HL-60 (cell line): ENCODE measurements at regions not wholly inside any gene's neighbourhood (a gene's known extent, or its start where the extent isn't known, plus 50 kb on each side); places are given as distances from the start of the nearest gene placed in this dataset.

Experiments
- DNase-seq, 2 experiments: peaks; one replicate each; pipeline ENCODE4 v3.0.0-alpha.2; 2010 to 2020; ENCODE audit warnings: low read depth in 1 of 2, low spot score in 1 of 2
- H3K27ac ChIP-seq: fragments of 250-450 bp; sonication (Bioruptor Pico); replicated peaks from 2 replicates; pipeline ENCODE4 v1.5.1; 2020; ENCODE audit warnings: mild to moderate bottlenecking, moderate library complexity
- H3K27me3 ChIP-seq: fragments of 250-450 bp; sonication (Bioruptor Pico); 2 replicates; pipeline ENCODE4 v1.5.1; 2021; ENCODE audit warnings: mild to moderate bottlenecking, moderate library complexity; ENCODE audit not compliant: insufficient read depth, poor library complexity, severe bottlenecking
- H3K4me3 ChIP-seq: replicated peaks from 2 replicates; pipeline ENCODE4 v1.5.1; 2011; ENCODE audit warnings: mild to moderate bottlenecking, control low read depth, low read length; ENCODE audit not compliant: insufficient read depth
- GABPA ChIP-seq: IDR thresholded peaks from 2 replicates; pipeline ENCODE4 v1.6.1; 2012; ENCODE audit warnings: low read depth
- POLR2AphosphoS5 ChIP-seq: IDR thresholded peaks from 2 replicates; pipeline ENCODE4 v1.6.1; 2012; ENCODE audit warnings: low read depth
- SPI1 ChIP-seq: IDR thresholded peaks from 2 replicates; pipeline ENCODE4 v1.6.1; 2012; ENCODE audit warnings: low read depth, mild to moderate bottlenecking, borderline replicate concordance
- TF ChIP-seq, protein P1 (sequence below): IDR thresholded peaks from 2 replicates; pipeline ENCODE4 v1.6.1; 2012; ENCODE audit warnings: low read depth; ENCODE audit not compliant: insufficient replicate concordance
- TF ChIP-seq, protein P2 (sequence below): IDR thresholded peaks from one replicate; pipeline ENCODE4 v1.5.1; 2011; ENCODE audit warnings: low read length, control low read depth, inconsistent platforms; ENCODE audit not compliant: insufficient read depth

DNA sequence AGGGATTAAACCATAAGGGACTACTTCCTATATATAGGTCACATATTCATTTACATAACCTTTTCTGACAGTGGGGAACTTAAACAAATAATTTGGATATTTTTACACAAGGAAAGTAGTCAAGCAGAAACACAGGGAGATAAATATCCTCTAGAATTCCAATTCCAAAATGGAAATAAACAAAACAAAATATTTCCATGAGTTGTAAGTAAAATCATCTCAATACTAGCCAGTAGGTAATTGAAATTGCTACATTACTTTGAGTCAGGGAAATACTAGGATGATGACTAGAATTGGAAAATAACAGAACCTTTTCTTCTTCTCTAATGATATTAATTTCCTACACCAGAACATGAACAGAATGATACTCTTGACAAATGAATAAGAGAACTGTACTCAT lies 1308.1 kb upstream of the GJE1 start:
- no peak for DNase-seq
- H3K27me3 ChIP-seq = no peaks in the 10 kb centered on the region
- TF ChIP-seq, protein P1, sequence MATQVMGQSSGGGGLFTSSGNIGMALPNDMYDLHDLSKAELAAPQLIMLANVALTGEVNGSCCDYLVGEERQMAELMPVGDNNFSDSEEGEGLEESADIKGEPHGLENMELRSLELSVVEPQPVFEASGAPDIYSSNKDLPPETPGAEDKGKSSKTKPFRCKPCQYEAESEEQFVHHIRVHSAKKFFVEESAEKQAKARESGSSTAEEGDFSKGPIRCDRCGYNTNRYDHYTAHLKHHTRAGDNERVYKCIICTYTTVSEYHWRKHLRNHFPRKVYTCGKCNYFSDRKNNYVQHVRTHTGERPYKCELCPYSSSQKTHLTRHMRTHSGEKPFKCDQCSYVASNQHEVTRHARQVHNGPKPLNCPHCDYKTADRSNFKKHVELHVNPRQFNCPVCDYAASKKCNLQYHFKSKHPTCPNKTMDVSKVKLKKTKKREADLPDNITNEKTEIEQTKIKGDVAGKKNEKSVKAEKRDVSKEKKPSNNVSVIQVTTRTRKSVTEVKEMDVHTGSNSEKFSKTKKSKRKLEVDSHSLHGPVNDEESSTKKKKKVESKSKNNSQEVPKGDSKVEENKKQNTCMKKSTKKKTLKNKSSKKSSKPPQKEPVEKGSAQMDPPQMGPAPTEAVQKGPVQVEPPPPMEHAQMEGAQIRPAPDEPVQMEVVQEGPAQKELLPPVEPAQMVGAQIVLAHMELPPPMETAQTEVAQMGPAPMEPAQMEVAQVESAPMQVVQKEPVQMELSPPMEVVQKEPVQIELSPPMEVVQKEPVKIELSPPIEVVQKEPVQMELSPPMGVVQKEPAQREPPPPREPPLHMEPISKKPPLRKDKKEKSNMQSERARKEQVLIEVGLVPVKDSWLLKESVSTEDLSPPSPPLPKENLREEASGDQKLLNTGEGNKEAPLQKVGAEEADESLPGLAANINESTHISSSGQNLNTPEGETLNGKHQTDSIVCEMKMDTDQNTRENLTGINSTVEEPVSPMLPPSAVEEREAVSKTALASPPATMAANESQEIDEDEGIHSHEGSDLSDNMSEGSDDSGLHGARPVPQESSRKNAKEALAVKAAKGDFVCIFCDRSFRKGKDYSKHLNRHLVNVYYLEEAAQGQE = no peak
- H3K4me3 ChIP-seq = no peak overlapping the region
- H3K27ac ChIP-seq = no peak overlapping the region

DNA sequence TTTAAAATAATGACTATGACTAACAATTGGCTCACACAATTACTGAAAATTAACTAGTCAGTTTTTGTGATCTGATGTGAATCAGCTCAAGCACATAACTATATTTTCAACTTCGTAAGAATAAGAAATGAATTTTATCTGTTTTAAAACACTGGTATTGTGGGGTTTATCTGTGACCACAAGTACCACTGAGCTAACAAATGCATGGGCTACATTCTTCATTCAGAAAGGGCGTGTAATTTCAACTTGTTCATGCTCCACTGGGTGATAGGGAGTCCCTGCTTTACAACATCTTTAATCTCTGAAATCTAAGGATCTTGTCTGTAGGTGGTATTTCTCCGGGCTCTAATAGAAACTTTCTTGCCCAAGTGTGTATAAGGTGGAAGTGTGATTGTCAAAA lies 1311.5 kb upstream of the GJE1 start:
- no peak for DNase-seq
- Histone ChIP-seq H3K4me3 (no peak overlapping the region), H3K27ac (no peak overlapping the region), H3K27me3 (no peaks in the 10 kb centered on the region)
- TF ChIP-seq SPI1 (no peak), POLR2AphosphoS5 (no peak), GABPA (no peak)
- TF ChIP-seq, protein P2, sequence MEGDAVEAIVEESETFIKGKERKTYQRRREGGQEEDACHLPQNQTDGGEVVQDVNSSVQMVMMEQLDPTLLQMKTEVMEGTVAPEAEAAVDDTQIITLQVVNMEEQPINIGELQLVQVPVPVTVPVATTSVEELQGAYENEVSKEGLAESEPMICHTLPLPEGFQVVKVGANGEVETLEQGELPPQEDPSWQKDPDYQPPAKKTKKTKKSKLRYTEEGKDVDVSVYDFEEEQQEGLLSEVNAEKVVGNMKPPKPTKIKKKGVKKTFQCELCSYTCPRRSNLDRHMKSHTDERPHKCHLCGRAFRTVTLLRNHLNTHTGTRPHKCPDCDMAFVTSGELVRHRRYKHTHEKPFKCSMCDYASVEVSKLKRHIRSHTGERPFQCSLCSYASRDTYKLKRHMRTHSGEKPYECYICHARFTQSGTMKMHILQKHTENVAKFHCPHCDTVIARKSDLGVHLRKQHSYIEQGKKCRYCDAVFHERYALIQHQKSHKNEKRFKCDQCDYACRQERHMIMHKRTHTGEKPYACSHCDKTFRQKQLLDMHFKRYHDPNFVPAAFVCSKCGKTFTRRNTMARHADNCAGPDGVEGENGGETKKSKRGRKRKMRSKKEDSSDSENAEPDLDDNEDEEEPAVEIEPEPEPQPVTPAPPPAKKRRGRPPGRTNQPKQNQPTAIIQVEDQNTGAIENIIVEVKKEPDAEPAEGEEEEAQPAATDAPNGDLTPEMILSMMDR = no peak
- TF ChIP-seq, protein P1 = no peak

DNA sequence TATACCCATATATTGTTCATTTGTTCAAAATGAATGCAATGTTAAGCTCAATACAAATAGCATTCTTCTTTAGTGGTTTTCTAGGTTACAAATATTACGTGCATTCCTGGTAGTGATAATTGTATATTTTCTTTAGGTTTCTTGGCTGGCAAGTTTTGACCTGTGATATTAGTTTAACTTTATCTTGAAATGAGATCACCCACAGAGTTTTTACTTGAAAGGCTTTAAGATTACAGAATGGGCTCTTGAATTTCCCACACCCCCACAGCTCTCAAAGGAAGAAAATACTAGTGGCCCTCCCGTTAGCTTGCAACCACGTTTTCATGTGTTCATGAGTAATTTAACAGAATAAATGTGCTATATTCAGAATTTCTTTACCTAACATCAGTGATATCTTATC lies 1315.5 kb upstream of the GJE1 start:
- Histone ChIP-seq H3K4me3 (no peak overlapping the region), H3K27ac (no peak overlapping the region), H3K27me3 (no peaks in the 10 kb centered on the region)
- TF ChIP-seq POLR2AphosphoS5 (no peak), SPI1 (no peak), GABPA (no peak)
- TF ChIP-seq, protein P2 = no peak
- TF ChIP-seq, protein P1 = no peak
- DNase-seq = no peak

DNA sequence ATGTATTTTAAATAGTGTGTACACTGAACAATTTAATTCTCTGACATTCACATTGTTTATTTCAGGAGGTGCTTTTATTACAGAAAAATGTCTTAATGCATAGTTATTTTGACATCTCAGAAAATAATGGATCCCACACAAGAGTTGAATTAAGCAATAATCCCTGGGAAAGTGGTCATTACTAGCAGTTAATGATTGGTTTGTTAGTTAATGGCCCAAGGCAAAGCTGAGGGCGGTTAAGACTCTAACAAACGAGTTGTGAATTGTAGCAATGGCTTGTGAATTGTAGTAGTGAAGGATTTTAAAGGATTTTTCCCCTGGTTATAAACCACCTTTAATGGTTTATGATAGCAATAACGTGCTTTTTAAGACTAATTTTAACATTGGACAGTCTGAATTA lies 1316.0 kb upstream of the GJE1 start:
- no peak overlapping the region for H3K4me3 ChIP-seq
- no peak for DNase-seq
- H3K27ac ChIP-seq = no peak overlapping the region
- H3K27me3 ChIP-seq = no peaks in the 10 kb centered on the region
- TF ChIP-seq SPI1 = no peak
